ENCODE measurements at regions not wholly inside any gene's neighbourhood (a gene's known extent, or its start where the extent isn't known, plus 50 kb on each side); places are given as distances from the start of the nearest gene placed in this dataset.

- H3K36me3 ChIP-seq = no peaks in the 10 kb centered on the region
- no peak overlapping the region for H3K27ac ChIP-seq
- no peaks in the 10 kb centered on the region for H3K4me1 ChIP-seq
- no peak for TF ChIP-seq CTCF (IDR thresholded peaks at IDR 0.05)
- intact Hi-C loops (cut with DNase I) = no loop called here
- no peaks in the 10 kb centered on the region for H3K9me3 ChIP-seq
- H3K27me3 ChIP-seq = no peaks in the 10 kb centered on the region
- DNase-seq (ENCODE audit: low spot score in 2 of 2) = no peak
- H3K4me3 ChIP-seq = no peak overlapping the region
Measured at GRCh38 chr20:63134201-63134612, 81.7 kb downstream of the YTHDF1 start.

DNA sequence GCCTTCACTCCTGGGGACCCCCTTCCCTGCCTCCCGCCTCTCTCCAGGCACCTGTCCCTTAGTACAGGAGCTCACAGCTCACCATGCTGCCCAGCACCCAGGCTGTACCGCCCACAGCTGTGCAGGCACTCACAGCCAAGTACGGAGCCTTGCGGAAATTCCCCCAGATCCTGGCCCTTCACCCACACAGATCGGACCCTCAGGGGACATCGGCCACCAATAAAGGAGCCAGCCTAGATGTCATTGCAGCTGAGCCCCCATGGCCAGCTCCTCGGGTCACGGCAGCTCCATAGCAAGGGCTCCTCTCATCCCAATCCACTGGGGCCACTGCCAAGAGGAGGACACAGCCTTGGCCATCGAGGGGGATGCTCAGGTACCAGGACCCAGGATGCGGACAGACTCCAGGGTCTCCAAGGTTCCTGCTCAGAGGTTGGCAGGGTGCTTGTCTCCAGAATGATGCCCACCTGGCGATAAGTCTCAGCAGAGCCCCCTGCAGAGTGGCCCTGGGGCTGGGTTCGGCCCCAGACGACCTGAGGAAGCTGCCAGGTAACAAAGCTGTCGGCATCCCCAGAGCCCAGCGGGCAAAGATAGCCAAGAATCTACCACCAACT lies 82.3 kb downstream of the YTHDF1 start:
- intact Hi-C loops (cut with DNase I) = no loop called here
- H3K4me1 ChIP-seq = no peaks in the 10 kb centered on the region
- H3K4me3 ChIP-seq = no peak overlapping the region
- H3K27ac ChIP-seq = no peak overlapping the region
- no peaks in the 10 kb centered on the region for H3K9me3 ChIP-seq
- DNase-seq (ENCODE audit: low spot score in 2 of 2) = peak in 1 of 2 donors; percentile 51
- TF ChIP-seq CTCF (IDR thresholded peaks at IDR 0.05) = no peak
- H3K36me3 ChIP-seq = no peaks in the 10 kb centered on the region
- no peaks in the 10 kb centered on the region for H3K27me3 ChIP-seq

DNA sequence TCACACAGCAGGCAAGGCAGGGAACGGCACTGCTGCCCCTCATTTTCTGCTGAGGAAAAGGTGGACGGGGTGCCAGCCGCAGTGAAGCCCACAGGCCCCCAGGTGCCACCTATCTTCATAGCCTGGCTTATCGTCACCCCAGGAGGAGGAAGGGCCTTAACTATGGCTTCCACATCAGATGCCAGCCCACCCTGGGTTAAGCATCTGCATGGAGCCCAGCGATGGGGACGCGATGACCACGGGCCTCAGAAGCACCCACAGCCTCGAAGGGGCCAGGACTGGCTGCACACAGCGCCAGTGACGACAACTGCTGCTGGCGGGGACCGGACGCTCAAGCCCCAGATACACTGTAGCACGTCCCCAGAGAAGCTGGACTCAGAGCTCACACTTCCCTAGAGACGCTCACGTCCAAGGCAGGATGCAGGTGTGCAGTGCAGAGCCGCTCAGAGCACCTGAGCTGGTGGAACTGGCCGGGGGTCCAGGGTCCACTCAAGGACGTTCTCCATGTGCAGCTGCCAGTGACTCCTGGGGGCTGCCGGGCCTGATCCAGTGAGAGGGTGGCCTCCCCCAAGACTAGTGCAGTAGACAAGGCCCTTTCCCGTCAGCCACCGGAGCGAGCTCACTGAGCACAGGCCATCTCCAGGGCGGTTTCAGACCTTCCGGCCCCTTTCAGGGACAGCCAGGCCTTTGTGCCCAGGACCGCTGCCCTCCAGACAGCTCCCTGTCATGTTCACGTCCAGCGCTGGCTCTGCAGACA lies 83.0 kb downstream of the YTHDF1 start:
- intact Hi-C loops (cut with DNase I) = no loop called here
- H3K36me3 ChIP-seq = no peaks in the 10 kb centered on the region
- H3K27me3 ChIP-seq = no peaks in the 10 kb centered on the region
- no peak overlapping the region for H3K27ac ChIP-seq
- no peaks in the 10 kb centered on the region for H3K4me1 ChIP-seq
- peak in 1 of 2 donors; percentile 56 for DNase-seq (ENCODE audit: low spot score in 2 of 2)
- no peaks in the 10 kb centered on the region for H3K9me3 ChIP-seq
- no peak overlapping the region for H3K4me3 ChIP-seq
- no peak for TF ChIP-seq CTCF (IDR thresholded peaks at IDR 0.05)

DNA sequence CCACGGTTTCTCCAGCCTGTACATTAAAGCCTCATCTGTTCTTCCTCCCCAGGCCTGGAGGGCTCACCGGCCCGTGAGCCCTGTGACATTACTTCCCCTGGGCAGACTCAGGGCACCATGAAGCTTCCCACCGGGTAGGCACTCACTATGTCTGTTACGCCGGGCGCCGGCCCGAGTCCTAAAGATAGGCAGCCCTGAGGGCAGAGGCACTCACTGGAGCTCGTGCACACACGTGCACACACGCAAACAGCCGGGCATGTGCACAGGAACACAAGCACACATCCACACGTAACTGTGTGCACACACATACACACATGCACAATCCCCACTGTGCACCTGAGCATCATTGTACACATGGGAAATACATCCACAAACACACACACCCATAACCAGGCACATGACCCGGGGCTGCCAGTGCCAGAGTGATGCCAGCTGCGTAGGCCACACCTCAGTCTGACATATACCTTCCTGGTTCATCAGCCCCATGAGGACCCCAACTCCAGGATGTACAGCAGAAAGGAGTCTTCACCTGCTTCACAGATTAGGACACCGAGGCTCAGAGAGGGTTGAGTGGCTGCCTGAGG lies 83.7 kb downstream of the YTHDF1 start:
- Histone ChIP-seq H3K27ac (no peak overlapping the region), H3K9me3 (no peaks in the 10 kb centered on the region), H3K36me3 (no peaks in the 10 kb centered on the region), H3K4me1 (no peaks in the 10 kb centered on the region), H3K4me3 (no peak overlapping the region), H3K27me3 (no peaks in the 10 kb centered on the region)
- intact Hi-C loops (cut with DNase I) = no loop called here
- DNase-seq (ENCODE audit: low spot score in 2 of 2) = peak in 1 of 2 donors; percentile 50
- no peak for TF ChIP-seq CTCF (IDR thresholded peaks at IDR 0.05)

DNA sequence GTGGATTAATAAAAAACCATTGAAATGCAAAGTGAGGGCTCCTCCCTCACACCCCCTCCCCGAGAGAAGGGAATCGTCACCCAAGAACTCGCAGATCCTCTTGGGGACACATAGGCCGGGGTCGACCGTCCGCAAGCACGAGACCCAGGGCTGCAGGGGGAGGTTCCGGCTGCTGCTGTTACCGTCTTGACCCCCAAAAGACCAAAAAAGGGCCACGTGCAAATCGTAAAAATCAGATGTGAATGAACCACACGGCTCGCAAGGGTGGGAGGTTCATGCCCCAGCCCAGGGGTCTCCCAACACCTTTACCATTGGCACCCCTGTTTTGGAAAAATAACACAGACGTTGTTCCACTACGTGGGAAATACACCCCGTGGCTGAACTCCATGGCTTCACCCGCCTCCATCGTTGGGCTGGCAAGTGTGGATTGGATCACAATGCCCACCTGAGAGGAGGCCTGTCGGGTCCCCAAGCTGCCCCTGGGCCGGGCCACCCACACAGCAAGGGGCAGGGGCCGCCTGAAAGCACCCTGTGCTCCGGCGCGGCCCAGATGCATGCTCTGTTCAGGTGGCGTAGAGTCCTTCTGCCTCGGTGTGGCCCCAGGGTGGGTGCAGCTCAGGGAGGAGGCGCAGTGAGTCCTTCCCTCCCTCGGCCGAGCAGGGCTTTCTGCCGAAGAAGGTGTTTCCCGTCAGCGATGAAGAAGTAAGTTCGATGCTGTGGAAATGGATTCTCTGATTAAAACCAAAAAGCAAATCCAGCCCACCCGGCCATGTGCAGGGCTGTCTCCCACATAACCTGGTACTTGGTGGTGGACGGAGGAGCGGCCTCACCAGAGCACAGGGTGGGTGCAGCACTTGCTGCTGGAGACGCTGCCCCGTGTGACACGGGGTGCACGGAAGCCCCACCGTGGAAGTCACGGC lies 85.0 kb downstream of the YTHDF1 start:
- Histone ChIP-seq H3K4me3 (no peak overlapping the region), H3K9me3 (no peaks in the 10 kb centered on the region), H3K27ac (no peak overlapping the region), H3K4me1 (no peaks in the 10 kb centered on the region), H3K36me3 (no peaks in the 10 kb centered on the region), H3K27me3 (no peaks in the 10 kb centered on the region)
- intact Hi-C loops (cut with DNase I) = no loop called here
- TF ChIP-seq CTCF (IDR thresholded peaks at IDR 0.05) = no peak
- DNase-seq (ENCODE audit: low spot score in 2 of 2) = peak in 1 of 2 donors; percentile 42
